NCI-H2029 (cell line): ENCODE measurements at regions not wholly inside any gene's neighbourhood (a gene's known extent, or its start where the extent isn't known, plus 50 kb on each side); places are given as distances from the start of the nearest gene placed in this dataset.
A peak's percentile ranks its signal among the peaks of the same experiment; 100 is the strongest.
"Not testable (repeated sequence)": the region's sequence is repeated elsewhere in the genome, so short reads cannot be mapped to it uniquely, and the experiment has no call there.

Experiments
- DNase-seq: peaks from one replicate; lab custom pipeline; 2025; lab: John Stamatoyannopoulos, UW

DNA sequence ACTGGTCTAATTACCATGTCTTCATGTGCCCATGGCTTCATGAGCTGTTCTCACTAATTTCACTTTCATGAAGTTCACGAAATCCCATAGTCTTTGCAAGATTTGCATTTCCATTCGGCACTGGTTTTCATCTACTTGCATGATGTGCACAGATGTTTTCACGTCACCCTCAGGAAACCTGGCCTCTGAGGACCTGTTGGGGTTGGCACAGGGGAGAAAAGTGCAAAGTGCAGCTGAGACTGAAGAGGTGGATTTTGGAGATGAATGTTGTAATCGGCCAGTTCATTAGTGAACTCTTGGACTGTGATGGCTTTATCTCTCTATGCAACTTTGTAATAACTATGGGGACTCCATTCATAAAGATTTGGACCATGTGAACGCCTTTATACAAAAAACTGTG is 80.2 kb upstream of the SULF2 start:
- no peak for DNase-seq

DNA sequence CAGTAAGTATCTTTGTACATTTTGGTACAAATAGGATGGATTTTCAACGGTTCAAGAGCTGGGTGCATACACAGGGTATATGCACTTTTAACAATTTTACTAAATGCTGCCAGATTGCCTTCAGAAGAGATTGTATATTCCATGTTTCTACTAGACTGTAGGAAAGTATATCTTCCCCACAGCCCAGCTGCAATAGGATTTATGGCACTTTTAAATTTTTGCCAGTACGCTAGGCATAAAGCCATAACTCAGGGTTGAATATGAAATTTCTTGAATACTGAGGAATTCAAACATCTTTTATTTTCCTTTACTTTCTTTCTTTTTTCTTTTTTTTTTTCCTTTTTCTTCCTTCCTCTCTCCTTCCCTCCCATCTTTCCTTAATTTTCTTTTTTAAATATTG is 78.7 kb upstream of the SULF2 start:
- DNase-seq, result no peak

DNA sequence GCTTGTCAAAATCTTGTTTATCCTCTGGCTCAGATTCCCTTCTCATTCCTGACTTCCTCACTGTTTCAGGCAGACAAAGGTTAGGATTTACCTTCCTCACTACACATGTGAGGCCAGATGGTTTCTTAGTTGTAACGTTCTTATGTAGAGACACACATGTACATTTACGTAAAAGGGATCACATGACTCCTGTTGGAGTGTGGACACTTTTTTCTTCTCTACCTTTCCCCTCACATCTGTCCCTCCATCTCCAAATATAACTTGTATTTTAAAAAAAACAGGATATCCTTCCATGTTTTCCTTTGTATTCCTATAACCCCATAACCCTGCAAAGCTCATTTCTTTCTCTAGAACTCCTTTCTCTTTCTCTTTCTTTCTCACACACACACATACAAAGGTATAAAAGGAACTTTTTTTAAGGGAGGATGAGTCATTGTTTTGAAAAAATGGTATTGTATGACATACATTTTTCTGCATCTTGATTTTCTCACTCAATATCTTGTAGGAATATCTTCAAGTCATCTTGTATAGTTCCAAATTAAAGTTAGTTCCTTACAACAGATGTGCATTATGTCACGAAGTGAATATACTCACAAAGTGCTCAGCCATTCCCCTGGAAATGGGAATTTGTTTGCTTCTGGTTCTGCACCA is 78.2 kb upstream of the SULF2 start:
- DNase-seq, result no peak

DNA sequence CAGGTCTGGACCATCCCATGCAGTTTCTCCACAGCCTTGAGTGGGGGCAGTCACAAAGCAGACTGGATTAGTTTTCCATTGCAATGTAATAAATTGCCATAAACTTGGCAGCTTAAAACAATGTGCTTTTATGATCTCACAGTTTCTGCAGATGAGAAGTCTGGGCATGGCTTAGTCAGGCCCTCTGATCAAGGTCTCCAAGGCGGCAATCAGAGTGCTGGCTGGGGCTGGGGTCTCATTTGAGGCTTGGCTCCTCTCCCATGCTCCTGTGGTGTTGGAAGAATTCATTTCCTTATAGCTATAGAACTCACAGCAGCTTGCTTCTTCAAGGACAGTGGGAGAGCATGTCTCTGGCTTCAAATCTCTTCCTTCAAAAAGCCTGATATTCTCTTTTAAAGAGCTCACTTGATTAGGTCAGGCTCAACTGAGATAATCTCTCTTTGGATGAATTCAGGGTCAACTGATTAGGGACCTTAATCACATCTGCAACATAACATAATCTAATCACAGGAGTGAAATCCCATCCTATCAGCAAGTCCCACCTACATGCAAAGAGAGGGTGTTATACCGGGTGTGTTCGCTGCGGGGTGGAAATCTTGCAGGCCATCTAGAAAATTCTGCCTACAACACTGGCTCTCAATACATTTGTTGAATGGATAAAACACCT is 77.4 kb upstream of the SULF2 start:
- DNase-seq, result no peak

DNA sequence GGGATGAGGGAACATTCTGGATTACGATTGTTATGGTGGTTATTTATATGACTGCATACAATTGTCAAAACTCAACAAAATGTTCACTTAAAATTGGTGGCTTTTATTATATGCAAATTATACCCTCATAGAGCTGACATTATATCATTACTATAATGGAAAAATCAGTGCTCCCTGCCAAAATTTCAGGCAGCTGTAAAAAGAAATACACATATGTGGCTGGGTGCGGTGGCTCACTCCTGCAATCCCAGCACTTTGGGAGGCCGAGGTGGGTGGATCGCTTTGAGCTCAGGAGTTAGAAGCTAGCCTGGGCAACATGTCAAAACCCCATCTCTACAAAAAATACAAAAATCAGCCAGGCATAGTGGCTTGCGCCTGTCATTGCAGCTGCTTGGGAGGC is 75.8 kb upstream of the SULF2 start:
- no peak for DNase-seq

DNA sequence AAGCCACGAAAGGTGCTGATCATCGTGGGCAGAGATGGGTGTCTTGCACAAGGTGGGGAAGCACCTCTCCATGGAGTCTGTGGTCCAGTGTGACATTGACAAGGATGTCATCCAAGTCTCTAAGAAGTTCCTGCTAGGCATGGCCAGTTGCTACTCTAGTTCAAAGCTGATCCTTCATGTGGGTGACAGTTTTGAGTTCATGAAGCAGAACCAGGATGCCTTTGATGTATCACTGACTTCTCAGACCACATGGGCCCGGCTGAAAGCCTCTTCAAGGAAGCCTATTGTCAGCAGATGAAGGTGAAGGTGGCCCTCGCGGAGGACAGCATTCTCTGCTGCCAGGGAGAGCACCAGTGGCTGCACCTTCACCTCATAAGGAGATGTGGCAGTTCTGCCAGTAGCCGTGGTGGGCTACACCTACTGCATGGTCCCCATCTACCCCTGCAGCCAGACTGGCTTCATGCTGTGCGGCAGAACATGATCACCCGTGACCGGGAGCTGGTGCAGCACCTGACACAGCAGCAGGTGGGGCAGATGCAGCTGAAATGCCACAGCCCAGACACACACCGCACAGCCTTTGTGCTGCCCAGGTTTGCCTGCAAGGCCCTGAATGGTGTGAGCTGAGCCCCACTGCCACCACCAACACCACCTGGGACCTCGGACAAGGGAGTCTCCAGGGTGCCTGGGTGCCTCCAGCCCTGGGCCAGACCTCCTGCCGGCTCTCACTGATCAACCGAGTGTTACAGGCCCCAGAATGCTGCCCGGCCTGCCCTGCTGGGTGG is 75.0 kb upstream of the SULF2 start:
- no peak for DNase-seq

DNA sequence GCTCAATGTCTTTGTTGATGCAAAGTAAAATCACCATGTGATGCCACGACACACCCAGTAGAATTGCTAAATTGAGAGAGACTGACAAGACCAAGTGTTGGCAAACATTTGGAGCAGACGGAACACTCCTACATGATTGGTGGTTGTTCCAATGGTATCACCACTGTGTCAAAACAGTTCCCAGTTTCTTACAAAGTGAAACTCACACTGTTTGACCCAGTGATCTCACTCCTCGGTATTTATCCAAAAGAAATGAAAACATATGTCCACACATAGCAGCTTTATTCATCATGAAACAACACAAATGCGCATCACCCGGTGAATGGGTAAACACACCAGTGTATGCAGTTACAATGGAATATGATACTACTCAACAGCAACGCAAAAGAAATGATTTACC is 74.0 kb upstream of the SULF2 start:
- DNase-seq, result no peak

DNA sequence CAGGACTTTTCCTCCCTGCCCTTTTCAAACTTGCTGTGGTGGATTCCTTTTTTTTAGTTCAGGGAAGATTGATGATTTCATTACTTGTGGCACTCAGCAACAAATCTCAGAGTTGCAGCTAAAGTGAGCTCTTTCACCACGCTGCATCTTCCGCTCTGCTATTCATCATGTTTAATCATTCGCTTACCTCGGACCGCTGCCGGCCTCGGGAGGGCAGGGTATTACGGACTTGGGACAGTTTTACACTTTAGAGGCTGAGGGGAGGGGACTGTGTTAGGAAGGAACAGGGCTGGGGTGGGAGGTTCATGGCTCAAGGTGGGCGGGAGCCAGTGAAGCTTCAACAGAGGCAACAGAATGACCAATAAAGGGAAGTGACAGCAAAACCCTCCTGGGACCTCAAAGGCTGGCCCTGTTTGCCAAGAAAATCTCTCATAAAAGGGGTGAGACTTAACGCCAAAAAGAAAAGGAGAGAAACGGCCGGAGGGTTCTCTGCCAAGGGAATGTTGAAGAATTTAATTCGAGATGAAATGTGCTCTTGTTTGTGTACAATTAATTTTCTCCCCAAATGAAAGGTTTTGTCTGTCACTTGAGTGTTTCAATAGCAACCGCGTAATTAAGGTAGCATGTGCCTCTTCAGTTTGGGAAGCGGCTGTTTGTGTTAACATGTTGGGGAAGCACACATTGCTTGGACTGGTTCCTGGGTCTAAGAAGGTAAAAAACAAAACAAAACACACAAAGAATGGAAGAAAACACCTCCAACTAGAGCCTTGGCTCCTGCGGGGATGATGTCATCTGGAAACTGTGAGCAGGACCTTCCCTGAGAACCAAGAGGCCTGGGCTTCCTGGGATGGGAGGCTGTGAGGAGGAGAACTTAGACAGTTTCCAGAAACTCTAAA is 72.5 kb upstream of the SULF2 start:
- DNase-seq, result peak; percentile 52

DNA sequence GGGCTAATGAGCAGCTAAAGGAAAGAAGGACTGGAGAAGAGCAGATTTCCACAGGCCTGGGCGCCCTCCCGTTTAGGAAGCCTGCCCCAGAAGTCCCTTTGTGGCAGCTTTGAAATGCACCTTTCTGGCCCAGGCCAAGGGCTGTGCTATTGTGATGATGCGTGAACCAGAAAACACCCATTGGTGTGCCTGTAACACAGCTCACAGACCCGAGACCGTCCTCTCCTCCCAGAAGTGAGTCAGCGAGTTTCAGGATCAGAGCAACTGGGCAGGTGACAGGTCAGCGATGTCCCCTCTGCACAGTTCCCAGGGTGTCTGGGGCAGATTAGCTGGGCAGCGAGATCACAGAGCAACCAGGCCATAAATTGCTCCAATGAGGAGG is 71.9 kb upstream of the SULF2 start:
- DNase-seq, result no peak

DNA sequence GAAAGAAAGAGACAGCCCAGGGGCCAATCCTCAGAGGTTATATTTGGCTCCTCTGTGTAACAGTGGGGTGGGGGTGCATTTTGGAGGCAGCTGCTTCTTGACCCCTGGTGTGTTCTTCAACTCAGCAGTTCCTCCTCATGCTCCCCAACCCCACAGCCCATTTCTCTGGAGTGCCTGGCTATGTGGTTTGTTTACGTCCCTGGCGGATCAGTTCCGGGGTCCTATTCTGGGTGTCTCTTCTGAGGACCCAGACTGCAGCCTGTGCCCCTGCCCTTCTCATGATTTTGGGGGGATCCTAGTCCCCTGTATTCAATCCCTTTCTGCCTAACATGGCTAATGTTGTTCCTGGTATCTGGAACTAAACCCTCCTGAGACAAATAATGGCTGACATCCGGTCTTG is 70.5 kb upstream of the SULF2 start:
- DNase-seq, result no peak

DNA sequence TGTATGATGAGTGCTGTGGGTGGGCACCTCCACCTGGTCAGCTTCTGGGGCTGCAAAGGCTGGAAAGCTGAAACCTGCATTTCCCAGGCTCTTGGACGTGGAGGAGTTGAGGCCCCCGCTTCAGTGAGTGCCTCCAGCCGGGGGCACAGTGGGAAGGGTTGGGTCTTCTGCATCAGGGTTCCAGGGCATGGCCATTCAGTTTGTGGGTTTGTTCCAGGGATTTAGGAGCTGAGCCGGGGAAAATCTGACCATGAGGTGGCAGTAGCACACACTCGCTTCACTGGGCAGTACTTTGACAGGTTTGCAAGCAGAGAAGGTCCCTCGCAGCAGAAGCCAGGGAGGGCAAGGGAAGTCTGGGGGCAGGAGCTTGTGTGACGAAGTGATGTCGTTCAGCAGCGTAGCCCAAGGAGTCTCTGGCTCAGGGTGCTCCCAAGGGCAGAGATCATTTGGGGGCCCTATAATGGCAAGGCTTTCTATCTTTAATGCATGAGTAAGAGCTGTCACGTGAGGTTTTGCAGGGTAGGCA is 69.5 kb upstream of the SULF2 start:
- no peak for DNase-seq

DNA sequence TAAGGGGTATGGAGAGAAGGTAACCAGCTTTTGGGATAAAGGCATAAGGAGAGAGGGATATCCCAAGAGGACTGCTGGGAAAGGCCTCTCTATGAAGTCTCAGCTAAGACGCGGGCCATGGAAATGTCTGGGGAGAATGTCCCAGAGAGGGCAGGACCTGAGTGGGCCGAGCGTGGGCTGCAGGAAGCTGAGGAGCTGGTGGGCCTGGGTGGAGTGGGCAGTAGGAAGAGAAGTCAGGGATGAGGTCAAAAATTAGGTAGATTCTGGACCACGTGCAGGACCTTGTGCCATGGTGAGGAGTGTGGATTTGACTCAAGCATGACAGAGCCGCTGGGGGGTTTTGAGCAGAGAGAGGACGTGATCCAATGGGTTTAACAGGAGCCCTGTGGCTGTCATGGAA is 66.5 kb upstream of the SULF2 start:
- DNase-seq, result no peak

DNA sequence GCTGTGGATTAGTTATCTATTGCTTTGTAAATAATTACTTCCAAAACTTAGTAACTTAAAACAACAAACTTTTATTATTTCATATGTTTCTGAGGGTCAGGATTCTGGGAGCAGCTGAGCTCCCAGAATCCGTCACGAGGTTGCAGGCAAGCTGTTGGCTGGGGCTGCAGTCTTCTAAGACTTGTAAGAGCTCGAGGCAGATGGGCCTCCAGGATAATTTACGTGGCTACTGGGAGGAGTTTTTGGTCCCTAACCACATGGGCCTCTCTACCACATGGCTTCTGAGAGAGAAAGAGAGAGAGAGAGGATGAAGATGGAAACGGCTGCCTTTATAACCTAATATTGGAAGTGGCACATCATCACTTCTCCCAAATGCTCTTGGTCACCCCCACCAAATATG is 64.9 kb upstream of the SULF2 start:
- DNase-seq, result no peak

DNA sequence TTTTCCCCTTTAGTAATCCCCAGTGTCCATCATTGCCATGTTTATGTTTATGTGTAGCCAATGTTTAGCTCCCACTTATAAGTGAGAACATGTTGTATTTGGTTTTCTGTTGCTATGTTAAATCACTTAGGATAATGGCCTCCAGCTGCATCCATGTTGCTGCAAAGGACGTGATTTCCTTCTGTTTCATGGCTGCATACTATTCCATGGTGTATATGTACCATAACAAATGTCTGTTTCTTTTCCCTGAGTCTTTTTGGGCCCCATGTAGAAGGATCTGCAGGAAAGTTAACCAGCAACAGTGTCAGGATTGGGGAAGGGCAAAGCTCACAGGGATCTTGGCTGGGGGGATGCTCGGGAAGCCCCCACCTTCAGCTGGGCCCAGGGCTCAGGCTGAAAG is 64.3 kb upstream of the SULF2 start:
- DNase-seq, result no peak

DNA sequence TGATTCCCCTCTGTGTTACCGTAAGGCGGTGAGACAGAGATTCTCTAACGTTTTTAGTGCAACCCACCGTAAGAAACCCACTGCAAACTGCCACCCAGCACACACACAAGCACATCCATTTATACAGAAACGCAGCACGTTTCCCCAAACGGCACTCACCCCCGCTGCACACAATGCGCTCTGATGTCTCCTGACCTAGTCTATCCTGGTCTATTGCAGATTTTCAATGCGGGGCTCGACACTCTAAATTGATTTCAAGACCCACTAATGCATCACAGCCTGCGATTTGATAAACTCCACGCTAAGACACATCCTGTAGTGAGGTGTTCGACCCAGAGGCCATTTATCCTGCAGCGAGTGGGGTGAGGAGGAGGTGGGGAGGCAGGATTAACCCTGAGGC is 63.7 kb upstream of the SULF2 start:
- no peak for DNase-seq

DNA sequence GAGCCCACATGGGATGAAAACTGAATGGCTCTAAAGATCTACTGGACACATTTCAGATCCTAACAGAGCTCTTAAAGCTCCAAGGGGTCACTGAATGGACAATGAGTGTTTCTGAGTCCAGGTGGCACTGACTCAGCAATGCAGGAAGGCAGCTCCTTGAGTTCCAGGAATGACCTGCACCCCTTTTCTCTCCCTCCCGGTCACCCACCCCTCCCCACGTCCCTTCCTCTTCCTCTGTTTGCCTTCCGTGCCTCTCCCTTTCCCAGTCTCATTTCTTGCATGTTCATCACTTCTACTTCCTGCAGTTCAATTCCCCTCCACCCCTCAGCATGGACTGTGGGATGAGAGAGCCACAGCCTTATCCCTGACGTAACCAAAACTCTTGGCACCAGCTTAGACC is 63.3 kb upstream of the SULF2 start:
- DNase-seq, result not testable (repeated sequence)

DNA sequence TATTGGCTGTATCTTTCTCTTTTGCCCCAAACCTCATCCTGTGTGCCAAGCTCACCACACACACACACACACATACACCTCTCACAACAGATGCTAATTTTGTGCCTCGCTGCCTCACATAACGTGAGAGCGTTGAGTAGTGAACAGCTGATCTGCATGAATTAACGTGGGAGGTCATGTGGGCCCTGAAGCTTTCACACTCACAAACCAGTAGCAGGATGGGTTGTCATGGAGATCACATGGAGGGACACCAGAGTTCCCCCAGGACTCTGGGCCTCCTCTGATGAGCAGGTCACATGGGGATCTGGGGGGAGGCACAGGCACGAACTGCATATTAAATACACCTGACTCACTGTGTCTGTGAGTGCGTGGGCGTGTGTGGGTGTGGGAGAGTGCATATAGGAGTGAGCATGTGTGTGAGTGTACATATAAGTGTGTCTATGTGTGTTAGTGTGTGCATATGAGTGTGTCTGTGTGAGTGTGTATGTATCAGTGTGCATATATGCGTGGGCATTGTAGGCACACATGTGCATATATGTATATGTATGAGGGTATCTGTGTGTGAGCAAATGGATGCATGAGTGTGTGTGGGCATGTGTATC is 62.7 kb upstream of the SULF2 start:
- no peak for DNase-seq

DNA sequence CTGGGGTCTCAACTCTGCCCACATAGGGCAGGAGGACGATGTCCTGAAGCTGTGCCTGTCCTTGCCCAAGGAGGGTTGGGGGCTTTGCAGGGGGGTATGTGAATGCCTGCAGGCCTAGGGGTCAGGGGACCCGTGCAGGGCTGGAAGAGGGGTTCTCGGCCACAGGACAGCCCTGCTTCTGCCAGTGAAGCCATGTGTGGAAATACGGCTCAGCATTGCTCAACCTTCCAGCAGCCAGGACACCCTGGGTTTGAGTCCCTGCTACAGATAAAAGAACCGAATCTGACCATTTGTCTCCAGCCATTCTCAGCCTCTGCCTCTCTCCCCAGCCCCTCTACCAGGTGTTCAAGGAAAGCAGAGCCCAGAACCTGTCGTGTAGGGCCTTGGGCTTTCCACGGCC is 61.9 kb upstream of the SULF2 start:
- DNase-seq, result not testable (repeated sequence)

DNA sequence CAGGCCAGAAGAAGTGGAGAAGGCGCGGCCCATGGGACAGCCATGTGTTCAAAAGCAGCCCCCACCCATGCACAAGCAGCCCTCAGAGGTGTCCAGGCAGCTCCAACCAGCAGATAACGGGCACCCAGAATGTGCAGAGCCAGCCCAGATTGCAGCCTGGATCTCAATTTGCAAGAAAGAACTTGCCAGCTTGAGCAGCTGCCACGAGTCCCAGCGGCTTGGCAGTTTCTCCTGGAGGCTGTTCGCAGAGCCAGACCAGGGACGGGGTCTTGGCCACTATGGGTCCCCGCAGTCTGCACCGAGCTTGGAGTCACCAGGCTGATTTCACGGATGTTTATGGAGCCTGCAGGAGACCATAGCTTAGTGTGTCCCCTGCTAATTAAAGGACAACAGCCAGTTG is 61.4 kb upstream of the SULF2 start:
- not testable (repeated sequence) for DNase-seq

DNA sequence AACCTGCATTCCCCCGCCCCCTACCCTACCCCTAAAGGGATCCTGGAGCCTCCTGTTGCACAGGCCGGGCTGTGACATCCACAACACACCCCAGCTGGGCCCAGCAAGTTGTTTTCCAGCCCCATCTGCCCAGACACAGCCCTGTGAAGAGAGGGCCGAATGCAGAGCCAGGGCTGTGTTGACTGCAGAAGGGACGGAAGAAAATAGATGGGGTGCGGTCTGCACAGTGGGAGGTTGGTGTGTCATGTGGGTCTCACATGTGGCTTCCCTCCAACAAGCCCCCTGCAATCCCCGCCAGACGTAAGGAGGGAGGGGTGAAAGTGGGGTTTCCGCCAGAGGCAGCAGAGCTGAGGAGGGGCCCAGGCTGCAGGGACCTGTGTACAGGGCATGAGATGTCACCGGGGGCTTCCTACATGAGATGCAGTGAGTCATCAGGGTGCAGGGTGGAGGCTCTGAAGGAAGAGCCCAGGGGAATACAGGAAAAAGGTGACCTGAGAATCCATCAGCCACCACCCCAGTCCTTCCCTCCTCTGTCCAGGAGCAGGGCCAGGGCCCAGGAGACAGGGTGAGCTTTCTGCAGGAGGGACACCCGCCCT is 60.2 kb upstream of the SULF2 start:
- not testable (repeated sequence) for DNase-seq

DNA sequence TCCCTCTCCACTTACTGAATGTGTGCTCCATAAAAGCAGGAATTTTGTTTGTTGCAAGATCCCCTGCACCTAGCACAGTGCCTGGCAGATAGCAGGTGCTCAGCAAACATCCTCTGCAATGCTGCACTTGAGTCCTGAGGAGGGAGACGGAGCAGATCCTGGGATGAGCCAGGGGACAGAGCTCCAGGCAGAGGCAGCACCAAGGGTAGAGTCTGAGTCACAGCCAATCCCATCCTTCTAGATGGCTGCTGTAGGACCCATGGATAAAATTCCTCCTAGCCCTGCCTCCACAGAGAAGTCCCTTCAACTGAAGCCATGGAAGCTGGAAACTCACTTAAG is 59.3 kb upstream of the SULF2 start:
- DNase-seq, result not testable (repeated sequence)
